HEK293T (cell line): ENCODE measurements at regions not wholly inside any gene's neighbourhood (a gene's known extent, or its start where the extent isn't known, plus 50 kb on each side); places are given as distances from the start of the nearest gene placed in this dataset.

ENCODE experiments used
- CTCF ChIA-PET: fragments of 350-600 bp; formaldehyde crosslinking; extraction: SDS; loops from one replicate; lab custom pipeline; 2021; ENCODE audit warnings: antibody characterized with exemption, inconsistent platforms; lab: Yijun Ruan, JAX
- POLR2A ChIA-PET: fragments of 350-600 bp; formaldehyde crosslinking; extraction: SDS; loops from one replicate; lab custom pipeline; 2020; ENCODE audit warnings: antibody characterized with exemption, inconsistent platforms; lab: Yijun Ruan, JAX
- DNase-seq: peaks from one replicate; pipeline ENCODE4 v3.0.0; 2012; ENCODE audit warnings: mixed read lengths; ENCODE audit errors: extremely low spot score
- ARNT ChIP-seq: fragments of 450-650 bp; IDR thresholded peaks from 2 replicates; pipeline ENCODE4 v1.6.1; 2017; ENCODE audit warnings: mild to moderate bottlenecking
- BHLHE40 ChIP-seq: fragments of 450-650 bp; IDR thresholded peaks from 2 replicates; pipeline ENCODE4 v1.6.1; 2016; ENCODE audit warnings: mild to moderate bottlenecking, moderate library complexity, borderline replicate concordance
- CTBP1 ChIP-seq: fragments of 450-650 bp; IDR thresholded peaks from 2 replicates; pipeline ENCODE4 v1.6.1; 2016; ENCODE audit warnings: borderline replicate concordance
- ELF4 ChIP-seq: fragments of 450-650 bp; IDR thresholded peaks from 2 replicates; pipeline ENCODE4 v1.6.1; 2017; ENCODE audit warnings: antibody characterized with exemption
- FOXA1 ChIP-seq: fragments of 450-650 bp; IDR thresholded peaks from 2 replicates; pipeline ENCODE4 v1.6.1; 2016; ENCODE audit warnings: mild to moderate bottlenecking
- FOXK2 ChIP-seq: fragments of 450-650 bp; IDR thresholded peaks from 2 replicates; pipeline ENCODE4 v1.6.1; 2016; ENCODE audit warnings: mild to moderate bottlenecking
- FOXM1 ChIP-seq: fragments of 450-650 bp; IDR thresholded peaks from 2 replicates; pipeline ENCODE4 v1.6.1; 2017; ENCODE audit warnings: mild to moderate bottlenecking, borderline replicate concordance
- HDGF ChIP-seq: fragments of 450-650 bp; IDR thresholded peaks from 2 replicates; pipeline ENCODE4 v1.6.1; 2017; ENCODE audit warnings: antibody characterized with exemption, borderline replicate concordance
- L3MBTL2 ChIP-seq: fragments of 450-650 bp; conservative IDR thresholded peaks from 2 replicates; pipeline ENCODE4 v1.6.1; 2016; ENCODE audit warnings: mild to moderate bottlenecking
- LEF1 ChIP-seq: fragments of 450-650 bp; IDR thresholded peaks from 2 replicates; pipeline ENCODE4 v1.6.1; 2017; ENCODE audit warnings: mild to moderate bottlenecking, borderline replicate concordance
- NFRKB ChIP-seq: fragments of 450-650 bp; IDR thresholded peaks from 2 replicates; pipeline ENCODE4 v1.6.1; 2016; ENCODE audit warnings: mild to moderate bottlenecking, moderate library complexity
- PKNOX1 ChIP-seq: fragments of 450-650 bp; IDR thresholded peaks from 2 replicates; pipeline ENCODE4 v1.6.1; 2016
- SP1 ChIP-seq: fragments of 450-650 bp; IDR thresholded peaks from 2 replicates; pipeline ENCODE4 v1.6.1; 2017
- SUZ12 ChIP-seq: fragments of 450-650 bp; IDR thresholded peaks from 2 replicates; pipeline ENCODE4 v1.6.1; 2016; ENCODE audit warnings: mild to moderate bottlenecking
- TARDBP ChIP-seq: fragments of 450-650 bp; IDR thresholded peaks from 2 replicates; pipeline ENCODE4 v1.6.1; 2016
- ZNF384 ChIP-seq: fragments of 450-650 bp; IDR thresholded peaks from 2 replicates; pipeline ENCODE4 v1.6.1; 2016

- TF ChIP-seq HDGF (no peak), FOXK2 (no peak), SUZ12 (no peak), NFRKB (no peak), ARNT (no peak), FOXM1 (no peak), L3MBTL2 (no peak)
- CTCF ChIA-PET, result interaction anchor here (0.9 kb wide), 1 partner anchor 18 kb away, joined by 3 read pairs; no protein-coding TSS in a partner anchor
- no peak for DNase-seq
- POLR2A ChIA-PET, result no interaction called here
These were observed 142.9 kb downstream of the SPTSSA start for GRCh38 chr14:34319140-34319539.

- TF ChIP-seq LEF1 (no peak), SP1 (no peak), SUZ12 (no peak), L3MBTL2 (no peak), TARDBP (no peak), FOXK2 (no peak), ARNT (no peak), BHLHE40 (no peak), PKNOX1 (no peak), ELF4 (no peak), FOXA1 (no peak), NFRKB (no peak), FOXM1 (no peak)
- no peak for DNase-seq
- CTCF ChIA-PET, result interaction anchor here (0.5 kb wide), 1 partner anchor 548 kb away, joined by 3 read pairs; no protein-coding TSS in a partner anchor
- POLR2A ChIA-PET, result no interaction called here
These were observed 144.0 kb downstream of the SPTSSA start for GRCh38 chr14:34318014-34318413.

GRCh38 chr14:34310724-34311123 lies 151.3 kb downstream of the SPTSSA start:
- ChIA-PET POLR2A (no interaction called here), CTCF (interaction anchor here (0.6 to 0.7 kb wide), 2 partner anchors 76 to 170 kb away, joined by 3 to 5 read pairs; no protein-coding TSS in a partner anchor)
- no peak for DNase-seq
- TF ChIP-seq ZNF384 (no peak), PKNOX1 (no peak), SP1 (no peak), HDGF (no peak), ARNT (no peak), FOXM1 (no peak), SUZ12 (no peak), FOXA1 (no peak)

- TF ChIP-seq CTBP1, result no peak
- TF ChIP-seq LEF1, result no peak
- no peak for TF ChIP-seq HDGF
- no peak for TF ChIP-seq ZNF384
- no peak for TF ChIP-seq SUZ12
- TF ChIP-seq BHLHE40, result no peak
- TF ChIP-seq NFRKB, result no peak
- TF ChIP-seq ELF4, result no peak
- no peak for TF ChIP-seq SP1
- TF ChIP-seq FOXM1, result no peak
- no peak for TF ChIP-seq ARNT
- TF ChIP-seq FOXA1, result no peak
- TF ChIP-seq TARDBP, result no peak
- no peak for TF ChIP-seq L3MBTL2
- TF ChIP-seq FOXK2, result no peak
- TF ChIP-seq PKNOX1, result no peak
- DNase-seq, result no peak
- POLR2A ChIA-PET, result no interaction called here
- CTCF ChIA-PET, result interaction anchor here (0.7 to 1.8 kb wide), 3 partner anchors 14 to 21 kb away, joined by 3 to 6 read pairs (median 3); no protein-coding TSS in a partner anchor
These were observed 158.2 kb downstream of the SPTSSA start for GRCh38 chr14:34303811-34304210.

GRCh38 chr14:34302654-34303053 lies 159.4 kb downstream of the SPTSSA start:
- POLR2A ChIA-PET, result no interaction called here
- CTCF ChIA-PET, result interaction anchor here (0.6 to 2.5 kb wide), 3 partner anchors 86 to 1473 kb away, joined by 4 to 10 read pairs (median 5); no protein-coding TSS in a partner anchor
- DNase-seq, result no peak
- TF ChIP-seq BHLHE40, result no peak
- TF ChIP-seq SP1, result no peak
- TF ChIP-seq FOXA1, result no peak
- TF ChIP-seq FOXM1, result no peak

- ChIA-PET POLR2A (no interaction called here), CTCF (interaction anchor here (0.6 to 2.5 kb wide), 11 partner anchors 18 to 1712 kb away, joined by 3 to 10 read pairs (median 3); no protein-coding TSS in a partner anchor)
- peak; percentile 53 for DNase-seq
- TF ChIP-seq PKNOX1, result 0 out of 2 replicates have a peak, but pooled peaks have one; percentile 10
- TF ChIP-seq SP1, result no peak
These were observed 160.9 kb downstream of the SPTSSA start for GRCh38 chr14:34300882-34301734.
